ENCODE measurements at regions not wholly inside any gene's neighbourhood (a gene's known extent, or its start where the extent isn't known, plus 50 kb on each side); places are given as distances from the start of the nearest gene placed in this dataset.

GRCh38 chr13:89687066-89687465 lies 1660.4 kb upstream of the MIR17HG start:
- TF ChIP-seq CTCF (IDR thresholded peaks at IDR 0.05) = no peak
- no peak for TF ChIP-seq POLR2A (IDR thresholded peaks at IDR 0.05)
- no peak for TF ChIP-seq EP300 (IDR thresholded peaks at IDR 0.05)

Data from ovary (tissue), 3 donors.